Fibroblast of mammary gland (primary cell): ENCODE measurements at regions not wholly inside any gene's neighbourhood (a gene's known extent, or its start where the extent isn't known, plus 50 kb on each side); places are given as distances from the start of the nearest gene placed in this dataset.

ENCODE experiments used
- DNase-seq: peaks from one replicate; pipeline ENCODE4 v3.0.0-alpha.2; 2010; ENCODE audit warnings: low read depth
- H3K4me3 ChIP-seq: 2 replicates; pipeline ENCODE4 v1.5.1; 2011; ENCODE audit warnings: low read depth, mild to moderate bottlenecking, low read length, moderate library complexity; ENCODE audit not compliant: control insufficient read depth
- CTCF ChIP-seq: conservative IDR thresholded peaks from 2 replicates; pipeline ENCODE4 v1.5.1; 2011; ENCODE audit warnings: low read depth, low read length, inconsistent platforms; ENCODE audit not compliant: control insufficient read depth, insufficient read depth

GRCh38 chr2:54372361-54372760, 83.8 kb upstream of the SPTBN1 start:
- TF ChIP-seq CTCF: no peak
- no peak overlapping the region for H3K4me3 ChIP-seq
- no peak for DNase-seq

GRCh38 chr2:54373855-54374254, 82.3 kb upstream of the SPTBN1 start:
- DNase-seq: no peak
- H3K4me3 ChIP-seq: no peak overlapping the region
- TF ChIP-seq CTCF: no peak

- DNase-seq: no peak
- no peak overlapping the region for H3K4me3 ChIP-seq
- no peak for TF ChIP-seq CTCF
Measured at GRCh38 chr2:54374591-54375364, 81.3 kb upstream of the SPTBN1 start.

- H3K4me3 ChIP-seq: no peak overlapping the region
- DNase-seq: no peak
- no peak for TF ChIP-seq CTCF
Measured at GRCh38 chr2:54377451-54377850, 78.7 kb upstream of the SPTBN1 start.

- no peak overlapping the region for H3K4me3 ChIP-seq
- DNase-seq: no peak
- no peak for TF ChIP-seq CTCF
Measured at GRCh38 chr2:54377901-54378493, 78.1 kb upstream of the SPTBN1 start.

- no peak for DNase-seq
- TF ChIP-seq CTCF: no peak
- H3K4me3 ChIP-seq: no peak overlapping the region
Measured at GRCh38 chr2:54380670-54381069, 75.5 kb upstream of the SPTBN1 start.

GRCh38 chr2:54381293-54381692, 74.8 kb upstream of the SPTBN1 start:
- DNase-seq: no peak
- no peak overlapping the region for H3K4me3 ChIP-seq
- no peak for TF ChIP-seq CTCF
